ENCODE measurements at regions not wholly inside any gene's neighbourhood (a gene's known extent, or its start where the extent isn't known, plus 50 kb on each side); places are given as distances from the start of the nearest gene placed in this dataset.

DNA sequence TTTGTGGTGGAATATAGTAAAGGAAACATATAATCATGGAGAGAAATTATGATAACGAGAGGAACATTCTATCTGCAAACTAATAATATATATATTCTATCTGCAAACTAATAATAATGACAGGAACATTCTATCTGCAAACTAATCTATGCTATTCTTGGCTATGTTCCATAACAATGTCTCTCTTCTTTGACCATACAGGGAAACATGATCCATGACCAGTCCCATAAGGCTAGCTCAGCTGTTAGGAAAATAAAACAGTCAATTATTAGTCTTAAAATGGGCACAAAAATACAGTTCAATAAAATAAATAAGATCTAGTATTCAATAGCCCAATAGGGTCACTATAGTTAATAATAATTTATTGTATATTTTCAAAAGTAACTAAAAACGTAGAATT lies 707.8 kb upstream of the PCDH20 start:
- dilution Hi-C loops (cut with MboI; ENCODE audit: extremely low pct_ligation_motif_present, low sequenced_read_pairs), result no loop called here
- Histone ChIP-seq H3K4me3 (replicated peaks in 1 of 3; ENCODE audit: insufficient read depth in 1 of 3, low read depth in 1 of 3, low read length in 3 of 3) (no peak overlapping the region), H3K27me3 (ENCODE audit: control insufficient read depth in 2 of 2, insufficient read depth in 2 of 2, low read length in 2 of 2) (no peaks in the 10 kb centered on the region), H3K36me3 (ENCODE audit: control insufficient read depth in 2 of 2, extremely low read depth in 1 of 2, insufficient read depth in 2 of 2, low read length in 2 of 2) (no peaks in the 10 kb centered on the region), H3K4me1 (ENCODE audit: control insufficient read depth, extremely low read depth, insufficient read depth, low read length) (no peaks in the 10 kb centered on the region), H4K20me1 (replicated peaks; ENCODE audit: control insufficient read depth, extremely low read depth, insufficient read depth, low read length) (no peaks in the 10 kb centered on the region), H3K27ac (ENCODE audit: insufficient read depth, low read depth, low read length) (no peak overlapping the region), H3K79me2 (ENCODE audit: control insufficient read depth, insufficient read depth, low read length) (no peaks in the 10 kb centered on the region), H3K9me3 (replicated peaks; ENCODE audit: control insufficient read depth, insufficient read depth, low read length) (no peaks in the 10 kb centered on the region), H2AFZ (ENCODE audit: low read depth, low read length) (no peak overlapping the region), H3K4me2 (ENCODE audit: insufficient read depth, low read length) (no peak overlapping the region), H3K9ac (replicated peaks; ENCODE audit: extremely low read depth, insufficient read depth, low read length) (no peak overlapping the region), H3K9me1 (replicated peaks; ENCODE audit: control insufficient read depth, extremely low read depth, insufficient read depth, low read length) (no peaks in the 10 kb centered on the region)
- FAIRE-seq (no peak), DNase-seq (ENCODE audit: low read depth, low spot score) (no peak)
- ChIA-PET CTCF (no interaction called here), POLR2A (no interaction called here)
- TF ChIP-seq JUN (IDR thresholded peaks at IDR 0.05; ENCODE audit: borderline replicate concordance, insufficient read depth, insufficient read length, low read depth), result no peak
- TF ChIP-seq EZH2 (IDR thresholded peaks at IDR 0.05; ENCODE audit: borderline replicate concordance, low read depth, low read length, severe bottlenecking), result no peak
- TF ChIP-seq, protein P1, sequence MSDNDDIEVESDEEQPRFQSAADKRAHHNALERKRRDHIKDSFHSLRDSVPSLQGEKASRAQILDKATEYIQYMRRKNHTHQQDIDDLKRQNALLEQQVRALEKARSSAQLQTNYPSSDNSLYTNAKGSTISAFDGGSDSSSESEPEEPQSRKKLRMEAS (IDR thresholded peaks at IDR 0.05; ENCODE audit: insufficient read depth, insufficient read length), result no peak
- TF ChIP-seq POLR2A (IDR thresholded peaks at IDR 0.05; ENCODE audit: low read depth, low read length), result no peak
- no peak for TF ChIP-seq MYC (IDR thresholded peaks at IDR 0.05; ENCODE audit: low read depth, low read length)
- TF ChIP-seq, protein P2, sequence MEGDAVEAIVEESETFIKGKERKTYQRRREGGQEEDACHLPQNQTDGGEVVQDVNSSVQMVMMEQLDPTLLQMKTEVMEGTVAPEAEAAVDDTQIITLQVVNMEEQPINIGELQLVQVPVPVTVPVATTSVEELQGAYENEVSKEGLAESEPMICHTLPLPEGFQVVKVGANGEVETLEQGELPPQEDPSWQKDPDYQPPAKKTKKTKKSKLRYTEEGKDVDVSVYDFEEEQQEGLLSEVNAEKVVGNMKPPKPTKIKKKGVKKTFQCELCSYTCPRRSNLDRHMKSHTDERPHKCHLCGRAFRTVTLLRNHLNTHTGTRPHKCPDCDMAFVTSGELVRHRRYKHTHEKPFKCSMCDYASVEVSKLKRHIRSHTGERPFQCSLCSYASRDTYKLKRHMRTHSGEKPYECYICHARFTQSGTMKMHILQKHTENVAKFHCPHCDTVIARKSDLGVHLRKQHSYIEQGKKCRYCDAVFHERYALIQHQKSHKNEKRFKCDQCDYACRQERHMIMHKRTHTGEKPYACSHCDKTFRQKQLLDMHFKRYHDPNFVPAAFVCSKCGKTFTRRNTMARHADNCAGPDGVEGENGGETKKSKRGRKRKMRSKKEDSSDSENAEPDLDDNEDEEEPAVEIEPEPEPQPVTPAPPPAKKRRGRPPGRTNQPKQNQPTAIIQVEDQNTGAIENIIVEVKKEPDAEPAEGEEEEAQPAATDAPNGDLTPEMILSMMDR (IDR thresholded peaks at IDR 0.05; ENCODE audit: extremely low read depth in 1 of 2, insufficient read depth in 1 of 2, low read depth in 1 of 2, low read length in 2 of 2), result no peak
- TF ChIP-seq POLR2AphosphoS5 (IDR thresholded peaks at IDR 0.05; ENCODE audit: insufficient read depth, low read depth, low read length), result no peak
- no peak for TF ChIP-seq FOS (IDR thresholded peaks at IDR 0.05; ENCODE audit: borderline replicate concordance, insufficient read depth, low read length)
- TF ChIP-seq GATA2 (IDR thresholded peaks at IDR 0.05; ENCODE audit: insufficient read depth, insufficient read length, low read depth, low read length), result no peak
- no TSS peak for BruUV-seq (replicated peaks)
- intact Hi-C loops (cut with micrococcal nuclease), result no loop called here

Measured in endothelial cell of umbilical vein (primary cell).